ENCODE measurements at regions not wholly inside any gene's neighbourhood (a gene's known extent, or its start where the extent isn't known, plus 50 kb on each side); places are given as distances from the start of the nearest gene placed in this dataset.
A peak's percentile ranks its signal among the peaks of the same experiment; 100 is the strongest.

DNA sequence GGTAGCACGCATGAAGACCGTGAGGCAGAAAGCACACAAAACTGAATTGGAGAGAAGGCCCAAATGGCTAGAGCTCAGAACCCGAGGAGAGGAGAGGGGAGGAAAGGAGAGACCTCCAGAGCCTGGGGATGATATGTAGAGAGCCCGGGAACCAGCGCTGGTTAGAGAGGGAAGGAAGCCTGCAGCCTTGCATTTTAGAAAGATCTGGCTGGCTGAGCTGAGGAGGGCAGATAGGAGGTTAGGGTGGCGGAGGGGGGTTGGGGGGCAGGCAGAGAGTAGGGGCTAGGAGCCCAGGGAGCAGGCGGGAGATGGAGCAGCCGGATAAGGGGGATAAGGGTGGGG, 127.2 kb downstream of the C9orf50 start:
- peak overlapping the region; percentile 5; the same call in 1 of the 2 replicates for H2BK120ac ChIP-seq (ENCODE audit: low read depth, low read length)

More for the DNA sequence above, 127.2 kb downstream of the C9orf50 start:
- Histone ChIP-seq H2BK15ac (ENCODE audit: low read depth, low read length) (no peak overlapping the region), H4K8ac (ENCODE audit: low read depth in 2 of 2, low read length in 2 of 2) (peak overlapping the region in 1 of 2 experiments; percentile 1; a peak in 1 of 4 replicates), H2BK5ac (ENCODE audit: low read depth, low read length, poor library complexity, severe bottlenecking) (no peak overlapping the region), H3K36me3 (ENCODE audit: control insufficient read depth, insufficient read depth, low read length) (peaks cover 2% of the 10 kb centered on the region; the same call in 1 of the 2 replicates), H3K27me3 (ENCODE audit: control insufficient read depth, insufficient read depth, low read length) (no peaks in the 10 kb centered on the region), H4K5ac (ENCODE audit: low read depth, low read length) (no peak overlapping the region), H3K79me1 (ENCODE audit: low read depth in 1 of 2, low read length in 2 of 2) (peaks cover 28 to 74% of the 10 kb centered on the region in 2 experiments), H3K9ac (ENCODE audit: low read depth, low read length) (no peak overlapping the region), H3K23ac (ENCODE audit: low read depth, low read length) (no peak overlapping the region; the same call in 1 of the 2 replicates), H2BK20ac (ENCODE audit: low read depth, low read length) (0 out of 2 replicates have a peak overlapping the region, but pooled peaks have one; percentile 0), H3K14ac (replicated peaks; ENCODE audit: low read depth, low read length) (0 out of 2 replicates have a peak overlapping the region, but pooled peaks have one; percentile 1), H3K9me1 (ENCODE audit: insufficient read depth, low read length) (peaks cover 22% of the 10 kb centered on the region), H3K4me1 (ENCODE audit: control insufficient read depth, insufficient read depth, low read length) (peaks cover 53% of the 10 kb centered on the region), H3K56ac (ENCODE audit: extremely low read depth, insufficient read depth, low read length) (no peak overlapping the region), H3K18ac (ENCODE audit: low read depth, low read length) (no peak overlapping the region), H2AK9ac (replicated peaks; ENCODE audit: low read depth, low read length, poor library complexity) (no peak overlapping the region), H3K4me3 (ENCODE audit: insufficient read depth, low read depth, low read length) (no peak overlapping the region), H3K27ac (ENCODE audit: insufficient read depth, low read length) (peak overlapping the region; percentile 3; the same call in 1 of the 2 replicates), H2AFZ (replicated peaks; ENCODE audit: low read length, poor library complexity) (no peak overlapping the region), H3K4me2 (ENCODE audit: low read depth, low read length) (no peak overlapping the region), H4K20me1 (ENCODE audit: insufficient read depth, low read length) (no peaks in the 10 kb centered on the region; the same call in 1 of the 2 replicates), H4K91ac (ENCODE audit: insufficient read depth, low read depth, low read length) (peak overlapping the region; percentile 33; the same call in 1 of the 2 replicates), H2AK5ac (ENCODE audit: low read depth, low read length) (peak overlapping the region; percentile 20; the same call in 1 of the 2 replicates), H3K9me3 (ENCODE audit: control insufficient read depth, insufficient read depth, low read length) (no peaks in the 10 kb centered on the region), H3K4ac (ENCODE audit: low read depth, low read length) (peak overlapping the region; percentile 5; the same call in 1 of the 2 replicates)
- dilution Hi-C loops (cut with HindIII; ENCODE audit: low sequenced_read_pairs, unreplicated experiment) (no loop called here), in situ Hi-C loops (cut with MboI; ENCODE audit: low sequenced_read_pairs) (no loop called here), intact Hi-C loops (cut with micrococcal nuclease) (no loop called here)
- WGBS, 2 experiments (ENCODE audit: extremely low coverage in 2 of 2, insufficient read length in 1 of 2) = 54% methylated on average over 4 of the region's 8 CpGs; no CpG with 5 or more reads in 1 of the 2 experiments
- BruUV-seq (replicated peaks) = no TSS peak
- no peak for TF ChIP-seq MXI1 (IDR thresholded peaks at IDR 0.05; ENCODE audit: borderline replicate concordance, low read depth, low read length)
- TF ChIP-seq, protein P1, sequence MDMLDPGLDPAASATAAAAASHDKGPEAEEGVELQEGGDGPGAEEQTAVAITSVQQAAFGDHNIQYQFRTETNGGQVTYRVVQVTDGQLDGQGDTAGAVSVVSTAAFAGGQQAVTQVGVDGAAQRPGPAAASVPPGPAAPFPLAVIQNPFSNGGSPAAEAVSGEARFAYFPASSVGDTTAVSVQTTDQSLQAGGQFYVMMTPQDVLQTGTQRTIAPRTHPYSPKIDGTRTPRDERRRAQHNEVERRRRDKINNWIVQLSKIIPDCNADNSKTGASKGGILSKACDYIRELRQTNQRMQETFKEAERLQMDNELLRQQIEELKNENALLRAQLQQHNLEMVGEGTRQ (IDR thresholded peaks at IDR 0.05; ENCODE audit: low read depth, low read length) = no peak
- TF ChIP-seq, protein P2, sequence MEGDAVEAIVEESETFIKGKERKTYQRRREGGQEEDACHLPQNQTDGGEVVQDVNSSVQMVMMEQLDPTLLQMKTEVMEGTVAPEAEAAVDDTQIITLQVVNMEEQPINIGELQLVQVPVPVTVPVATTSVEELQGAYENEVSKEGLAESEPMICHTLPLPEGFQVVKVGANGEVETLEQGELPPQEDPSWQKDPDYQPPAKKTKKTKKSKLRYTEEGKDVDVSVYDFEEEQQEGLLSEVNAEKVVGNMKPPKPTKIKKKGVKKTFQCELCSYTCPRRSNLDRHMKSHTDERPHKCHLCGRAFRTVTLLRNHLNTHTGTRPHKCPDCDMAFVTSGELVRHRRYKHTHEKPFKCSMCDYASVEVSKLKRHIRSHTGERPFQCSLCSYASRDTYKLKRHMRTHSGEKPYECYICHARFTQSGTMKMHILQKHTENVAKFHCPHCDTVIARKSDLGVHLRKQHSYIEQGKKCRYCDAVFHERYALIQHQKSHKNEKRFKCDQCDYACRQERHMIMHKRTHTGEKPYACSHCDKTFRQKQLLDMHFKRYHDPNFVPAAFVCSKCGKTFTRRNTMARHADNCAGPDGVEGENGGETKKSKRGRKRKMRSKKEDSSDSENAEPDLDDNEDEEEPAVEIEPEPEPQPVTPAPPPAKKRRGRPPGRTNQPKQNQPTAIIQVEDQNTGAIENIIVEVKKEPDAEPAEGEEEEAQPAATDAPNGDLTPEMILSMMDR (conservative IDR thresholded peaks at IDR 0.05; ENCODE audit: low read depth, low read length) = no peak
- no peak for TF ChIP-seq POLR2A (IDR thresholded peaks at IDR 0.05; ENCODE audit: low read depth, low read length)
- TF ChIP-seq FOS (IDR thresholded peaks at IDR 0.05; ENCODE audit: low read depth, low read length) = no peak
- TF ChIP-seq MAFK (IDR thresholded peaks at IDR 0.05; ENCODE audit: low read depth, low read length) = no peak
- no peak for TF ChIP-seq CHD1 (IDR thresholded peaks at IDR 0.05; ENCODE audit: low read depth, low read length)
- no peak for TF ChIP-seq NFE2L2 (IDR thresholded peaks at IDR 0.05; ENCODE audit: low read depth, low read length)
- no peak for TF ChIP-seq SMC3 (IDR thresholded peaks at IDR 0.05; ENCODE audit: low read depth, low read length)
- no peak for TF ChIP-seq CEBPB (IDR thresholded peaks at IDR 0.05; ENCODE audit: low read depth, low read length)
- no peak for TF ChIP-seq RAD21 (IDR thresholded peaks at IDR 0.05; ENCODE audit: low read length)
- no peak for TF ChIP-seq RFX5 (IDR thresholded peaks at IDR 0.05; ENCODE audit: low read depth, low read length)
- no peak for TF ChIP-seq BHLHE40 (IDR thresholded peaks at IDR 0.05; ENCODE audit: low read depth, low read length)
- TF ChIP-seq, protein P3, sequence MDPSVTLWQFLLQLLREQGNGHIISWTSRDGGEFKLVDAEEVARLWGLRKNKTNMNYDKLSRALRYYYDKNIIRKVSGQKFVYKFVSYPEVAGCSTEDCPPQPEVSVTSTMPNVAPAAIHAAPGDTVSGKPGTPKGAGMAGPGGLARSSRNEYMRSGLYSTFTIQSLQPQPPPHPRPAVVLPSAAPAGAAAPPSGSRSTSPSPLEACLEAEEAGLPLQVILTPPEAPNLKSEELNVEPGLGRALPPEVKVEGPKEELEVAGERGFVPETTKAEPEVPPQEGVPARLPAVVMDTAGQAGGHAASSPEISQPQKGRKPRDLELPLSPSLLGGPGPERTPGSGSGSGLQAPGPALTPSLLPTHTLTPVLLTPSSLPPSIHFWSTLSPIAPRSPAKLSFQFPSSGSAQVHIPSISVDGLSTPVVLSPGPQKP (IDR thresholded peaks at IDR 0.05; ENCODE audit: borderline replicate concordance, low read depth, low read length) = no peak
- TF ChIP-seq MAZ (IDR thresholded peaks at IDR 0.05; ENCODE audit: borderline replicate concordance, low read depth, low read length) = no peak
- no peak for TF ChIP-seq RCOR1 (IDR thresholded peaks at IDR 0.05; ENCODE audit: insufficient replicate concordance, low read length)
- DNase-seq (no peak), ATAC-seq (ENCODE audit: low read depth) (no peak)
- ChIA-PET POLR2A (ENCODE audit: unreplicated experiment) (no interaction called here), CTCF (interaction anchor here (2.0 kb wide), 1 partner anchor 10 kb away, joined by 5 read pairs; no protein-coding TSS in a partner anchor)
